Endothelial cell (in vitro differentiated cells): ENCODE measurements at regions not wholly inside any gene's neighbourhood (a gene's known extent, or its start where the extent isn't known, plus 50 kb on each side); places are given as distances from the start of the nearest gene placed in this dataset.
"Not testable (repeated sequence)": the region's sequence is repeated elsewhere in the genome, so short reads cannot be mapped to it uniquely, and the experiment has no call there.

Experiments
- DNase-seq: peaks from one replicate; pipeline ENCODE4 v3.0.0; 2021; ENCODE audit warnings: low spot score
- H3K27ac Mint-ChIP-seq: one replicate; pipeline ENCODE4 v1.8.0; 2021; ENCODE audit warnings: mixed read lengths, inconsistent platforms; ENCODE audit not compliant: unreplicated experiment
- H3K27me3 Mint-ChIP-seq: one replicate; pipeline ENCODE4 v1.8.0; 2021; ENCODE audit warnings: mild to moderate bottlenecking, moderate library complexity, mixed read lengths, inconsistent platforms; ENCODE audit not compliant: unreplicated experiment
- H3K36me3 Mint-ChIP-seq: one replicate; pipeline ENCODE4 v1.8.0; 2021; ENCODE audit warnings: mild to moderate bottlenecking, low read depth, mixed read lengths, inconsistent platforms; ENCODE audit not compliant: unreplicated experiment
- H3K4me1 Mint-ChIP-seq: one replicate; pipeline ENCODE4 v1.8.0; 2021; ENCODE audit warnings: mild to moderate bottlenecking, mixed read lengths, inconsistent platforms; ENCODE audit not compliant: unreplicated experiment
- H3K4me3 Mint-ChIP-seq: one replicate; pipeline ENCODE4 v1.8.0; 2021; ENCODE audit warnings: mild to moderate bottlenecking, mixed read lengths, inconsistent platforms; ENCODE audit not compliant: unreplicated experiment
- H3K9me3 Mint-ChIP-seq: one replicate; pipeline ENCODE4 v1.8.0; 2021; ENCODE audit warnings: mixed read lengths, inconsistent platforms; ENCODE audit not compliant: unreplicated experiment
- TF ChIP-seq, protein P1 (sequence below): fragments of 200-600 bp; sonication (generic); IDR thresholded peaks from one replicate; pipeline ENCODE4 v1.5.0; 2021; ENCODE audit warnings: antibody characterized with exemption; ENCODE audit not compliant: unreplicated experiment

DNA sequence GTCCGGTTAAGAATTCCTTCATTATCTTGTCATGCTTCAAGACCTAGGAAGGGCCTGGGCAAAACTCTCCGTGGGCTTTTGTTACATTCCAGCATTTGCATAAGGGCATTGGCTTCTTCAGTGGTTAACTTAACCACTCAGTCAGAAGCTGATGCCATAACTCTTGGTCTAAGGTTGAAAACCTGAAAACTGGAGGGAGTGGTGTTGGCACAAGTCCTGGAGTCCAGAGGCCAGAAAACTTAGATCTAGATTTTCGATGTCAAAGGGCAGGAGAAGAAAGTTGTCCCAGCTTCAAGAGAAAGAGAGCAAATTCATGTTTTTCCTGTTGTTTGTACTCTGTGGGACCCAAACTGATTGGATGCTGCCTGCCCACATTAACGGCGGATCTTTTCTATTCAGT is 86.6 kb upstream of the GC start:
- Mint-ChIP-seq H3K9me3 (no peaks in the 10 kb centered on the region), H3K4me1 (no peaks in the 10 kb centered on the region), H3K4me3 (no peak overlapping the region), H3K27ac (no peak overlapping the region), H3K36me3 (peaks cover 1% of the 10 kb centered on the region), H3K27me3 (no peaks in the 10 kb centered on the region)
- no peak for DNase-seq
- TF ChIP-seq, protein P1, sequence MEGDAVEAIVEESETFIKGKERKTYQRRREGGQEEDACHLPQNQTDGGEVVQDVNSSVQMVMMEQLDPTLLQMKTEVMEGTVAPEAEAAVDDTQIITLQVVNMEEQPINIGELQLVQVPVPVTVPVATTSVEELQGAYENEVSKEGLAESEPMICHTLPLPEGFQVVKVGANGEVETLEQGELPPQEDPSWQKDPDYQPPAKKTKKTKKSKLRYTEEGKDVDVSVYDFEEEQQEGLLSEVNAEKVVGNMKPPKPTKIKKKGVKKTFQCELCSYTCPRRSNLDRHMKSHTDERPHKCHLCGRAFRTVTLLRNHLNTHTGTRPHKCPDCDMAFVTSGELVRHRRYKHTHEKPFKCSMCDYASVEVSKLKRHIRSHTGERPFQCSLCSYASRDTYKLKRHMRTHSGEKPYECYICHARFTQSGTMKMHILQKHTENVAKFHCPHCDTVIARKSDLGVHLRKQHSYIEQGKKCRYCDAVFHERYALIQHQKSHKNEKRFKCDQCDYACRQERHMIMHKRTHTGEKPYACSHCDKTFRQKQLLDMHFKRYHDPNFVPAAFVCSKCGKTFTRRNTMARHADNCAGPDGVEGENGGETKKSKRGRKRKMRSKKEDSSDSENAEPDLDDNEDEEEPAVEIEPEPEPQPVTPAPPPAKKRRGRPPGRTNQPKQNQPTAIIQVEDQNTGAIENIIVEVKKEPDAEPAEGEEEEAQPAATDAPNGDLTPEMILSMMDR, result no peak

DNA sequence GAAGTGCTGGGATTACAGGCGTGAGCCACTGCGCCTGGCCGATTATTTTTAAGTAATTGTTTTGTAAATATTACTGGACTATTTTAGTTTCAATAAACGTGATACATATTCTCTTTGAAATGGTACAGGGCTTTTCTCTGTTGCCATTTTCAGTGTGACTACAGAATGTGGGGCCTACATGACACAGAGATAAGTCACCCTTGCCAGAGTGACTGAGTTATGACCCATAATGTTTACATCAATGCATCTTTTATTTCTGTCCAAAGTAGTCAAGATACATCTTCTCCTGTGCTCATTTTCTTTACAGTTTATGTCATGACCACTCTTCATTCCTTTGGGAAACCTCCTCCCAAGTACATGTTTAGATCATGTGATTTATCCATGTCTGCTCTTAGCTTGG is 88.3 kb upstream of the GC start:
- TF ChIP-seq, protein P1, result no peak
- peaks cover 5% of the 10 kb centered on the region for H3K36me3 Mint-ChIP-seq
- H3K9me3 Mint-ChIP-seq, result no peaks in the 10 kb centered on the region
- no peaks in the 10 kb centered on the region for H3K4me1 Mint-ChIP-seq
- no peak overlapping the region for H3K27ac Mint-ChIP-seq
- DNase-seq, result no peak
- no peaks in the 10 kb centered on the region for H3K27me3 Mint-ChIP-seq
- H3K4me3 Mint-ChIP-seq, result no peak overlapping the region

DNA sequence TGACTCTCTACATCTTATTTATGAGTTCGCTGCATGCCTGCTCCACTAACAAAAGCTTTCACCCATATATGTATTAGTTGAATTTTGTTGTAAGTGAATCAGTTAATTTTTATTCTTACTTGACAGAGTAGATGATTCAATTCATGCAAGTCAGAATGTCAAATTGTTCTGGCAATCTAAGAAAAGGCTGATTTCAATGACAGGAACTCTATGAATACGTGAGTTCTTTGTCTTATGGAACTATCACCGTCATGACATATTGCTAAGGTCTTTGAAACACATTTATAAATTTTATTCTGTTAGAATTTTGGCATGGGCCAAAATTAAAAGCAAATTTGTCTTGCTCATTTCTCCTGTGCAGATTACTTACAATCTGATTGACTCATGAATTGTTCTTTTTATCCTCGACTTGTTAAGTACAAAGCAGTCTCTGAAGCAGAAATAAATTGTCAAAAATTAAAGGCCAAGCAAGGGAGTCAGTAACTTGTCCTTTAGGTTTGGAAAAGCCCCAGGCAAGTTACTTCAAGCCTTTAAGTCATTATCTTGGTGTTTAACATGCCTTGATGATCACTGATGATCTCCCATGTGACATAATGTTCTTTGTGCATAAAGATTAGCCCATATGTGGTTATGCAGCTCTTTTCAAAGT is 89.0 kb upstream of the GC start:
- Mint-ChIP-seq H3K4me1 (no peaks in the 10 kb centered on the region), H3K4me3 (no peak overlapping the region), H3K36me3 (peaks cover 5% of the 10 kb centered on the region), H3K27me3 (no peaks in the 10 kb centered on the region), H3K27ac (no peak overlapping the region), H3K9me3 (no peaks in the 10 kb centered on the region)
- DNase-seq, result no peak
- TF ChIP-seq, protein P1, result no peak

DNA sequence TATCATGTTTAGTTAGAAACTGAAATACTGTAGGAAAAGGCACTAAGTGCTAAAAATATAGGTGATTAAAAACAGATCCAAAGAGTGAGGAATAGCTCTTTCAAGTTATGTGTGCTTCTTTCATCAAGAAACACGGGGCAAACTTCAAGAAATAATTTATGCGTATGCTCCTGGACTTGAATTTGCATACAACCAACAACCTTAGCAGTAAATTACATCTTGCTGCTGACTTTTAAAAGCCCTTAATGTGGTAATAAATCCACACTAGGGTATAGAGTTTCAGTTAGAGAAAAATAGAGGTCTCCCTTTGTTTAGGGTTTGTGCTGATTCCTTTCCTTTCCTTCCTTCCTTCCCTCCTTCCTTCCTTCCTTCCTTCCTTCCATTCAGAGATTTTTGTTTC is 94.5 kb upstream of the GC start:
- TF ChIP-seq, protein P1, result no peak
- Mint-ChIP-seq H3K4me3 (no peak overlapping the region), H3K36me3 (peaks cover 5% of the 10 kb centered on the region), H3K4me1 (no peaks in the 10 kb centered on the region), H3K9me3 (no peaks in the 10 kb centered on the region), H3K27me3 (no peaks in the 10 kb centered on the region), H3K27ac (no peak overlapping the region)
- no peak for DNase-seq

DNA sequence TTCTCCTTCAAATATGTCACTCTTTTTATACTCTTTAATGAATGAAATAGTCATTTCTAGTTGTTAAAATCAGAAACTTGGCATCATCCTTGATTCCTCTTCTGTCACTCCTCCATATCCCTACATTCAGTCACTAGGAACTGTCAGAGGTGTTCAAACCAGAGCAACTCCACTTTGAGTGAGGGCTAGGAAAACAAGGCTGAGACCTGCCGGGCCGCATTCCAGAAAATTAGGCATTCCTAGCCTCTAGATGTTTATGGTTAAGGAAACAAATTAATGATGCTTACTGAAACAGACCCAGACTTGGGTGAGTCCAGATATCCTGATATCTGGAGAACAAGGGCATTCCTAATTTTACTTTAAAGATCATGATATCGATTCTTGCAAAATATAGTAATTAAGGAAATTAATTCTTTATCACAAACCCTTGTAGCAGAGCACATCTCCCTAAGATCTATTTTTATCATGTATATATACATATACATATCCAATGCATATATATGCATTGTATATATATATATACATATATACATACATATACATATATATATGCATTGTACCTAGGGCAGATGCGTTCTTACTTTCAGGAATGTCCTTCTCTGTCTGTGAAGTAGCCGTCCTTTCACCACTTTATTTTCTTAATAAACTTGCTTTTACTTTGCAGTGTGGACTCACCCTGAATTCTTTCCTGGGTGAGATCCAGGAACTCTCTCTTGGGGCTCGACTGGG is 98.4 kb upstream of the GC start:
- no peak for DNase-seq
- no peaks in the 10 kb centered on the region for H3K36me3 Mint-ChIP-seq
- no peak overlapping the region for H3K4me3 Mint-ChIP-seq
- no peaks in the 10 kb centered on the region for H3K27me3 Mint-ChIP-seq
- no peak overlapping the region for H3K27ac Mint-ChIP-seq
- TF ChIP-seq, protein P1, result no peak
- H3K9me3 Mint-ChIP-seq, result no peaks in the 10 kb centered on the region
- H3K4me1 Mint-ChIP-seq, result no peaks in the 10 kb centered on the region

DNA sequence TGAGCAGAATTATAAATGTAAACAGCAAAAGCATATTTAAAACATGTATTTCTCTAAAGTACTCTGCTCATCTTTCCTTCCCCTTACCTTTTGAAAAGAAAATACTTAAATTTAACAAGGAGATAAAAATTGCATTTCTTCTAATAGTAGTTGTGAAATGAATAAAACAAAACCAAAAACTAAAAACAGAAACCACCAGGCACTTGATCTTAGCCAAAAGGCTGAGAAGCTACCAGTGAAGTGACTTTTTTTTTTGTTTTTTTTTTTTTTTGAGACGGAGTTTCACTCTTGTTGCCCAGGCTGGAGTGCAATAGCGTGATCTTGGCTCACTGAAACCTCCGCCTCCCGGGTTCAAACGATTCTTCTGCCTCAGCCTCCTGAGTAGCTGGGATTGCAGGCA is 116.5 kb upstream of the GC start:
- H3K27ac Mint-ChIP-seq, DNase-seq, H3K36me3 Mint-ChIP-seq, H3K4me3 Mint-ChIP-seq, H3K4me1 Mint-ChIP-seq, H3K27me3 Mint-ChIP-seq, H3K9me3 Mint-ChIP-seq: not testable (repeated sequence)

DNA sequence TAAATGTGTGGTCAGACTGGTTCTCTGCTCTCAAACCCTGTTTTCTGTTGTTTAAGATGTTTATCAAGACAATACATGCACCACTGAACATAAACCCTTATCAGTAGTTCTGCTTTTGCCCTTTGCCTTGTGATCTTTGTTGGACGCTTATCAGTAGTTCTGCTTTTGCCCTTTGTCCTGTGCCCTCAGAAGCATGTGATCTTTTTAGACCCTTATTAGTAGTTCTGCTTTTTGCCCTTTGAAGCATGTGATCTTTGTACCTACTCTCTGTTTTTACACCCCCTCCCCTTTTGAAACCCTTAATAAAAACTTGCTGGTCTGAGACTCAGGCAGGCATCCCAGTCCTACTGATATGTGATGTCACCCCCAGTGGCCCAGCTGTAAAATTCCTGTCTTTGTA is 121.7 kb upstream of the GC start:
- not testable (repeated sequence) for H3K9me3 Mint-ChIP-seq, H3K4me3 Mint-ChIP-seq, H3K27me3 Mint-ChIP-seq, H3K4me1 Mint-ChIP-seq, DNase-seq, H3K27ac Mint-ChIP-seq
- peaks cover 21% of the 10 kb centered on the region for H3K36me3 Mint-ChIP-seq
